Fibroblast of skin of left biceps (primary cell): ENCODE measurements at regions not wholly inside any gene's neighbourhood (a gene's known extent, or its start where the extent isn't known, plus 50 kb on each side); places are given as distances from the start of the nearest gene placed in this dataset.
"Not testable (repeated sequence)": the region's sequence is repeated elsewhere in the genome, so short reads cannot be mapped to it uniquely, and the experiment has no call there.

ENCODE experiments used
- DNase-seq, 2 experiments: peaks; one replicate each; pipeline ENCODE4 v3.0.0-alpha.2; 2013; ENCODE audit warnings: low read depth in 2 of 2

DNA sequence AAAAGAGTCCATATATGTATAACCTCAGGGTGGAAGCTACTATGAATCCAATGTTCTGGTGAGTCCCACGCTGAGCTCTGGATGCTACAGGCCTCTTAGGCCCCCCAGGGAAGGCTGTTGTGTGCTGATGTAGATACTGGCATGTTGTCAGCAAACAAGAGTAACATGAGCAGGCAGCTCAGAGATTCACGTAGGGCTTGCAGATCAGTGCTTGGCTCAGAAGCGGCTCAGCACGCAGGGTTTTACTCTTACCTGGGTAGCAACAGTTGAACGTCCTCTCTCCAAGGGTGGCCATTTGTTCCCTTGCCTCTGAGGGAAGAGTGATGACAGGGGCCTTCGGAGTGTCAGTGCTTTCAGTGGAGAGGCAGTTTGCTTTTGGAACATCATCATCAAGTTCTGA, 93.4 kb downstream of the ZFP64 start:
- DNase-seq = no peak

DNA sequence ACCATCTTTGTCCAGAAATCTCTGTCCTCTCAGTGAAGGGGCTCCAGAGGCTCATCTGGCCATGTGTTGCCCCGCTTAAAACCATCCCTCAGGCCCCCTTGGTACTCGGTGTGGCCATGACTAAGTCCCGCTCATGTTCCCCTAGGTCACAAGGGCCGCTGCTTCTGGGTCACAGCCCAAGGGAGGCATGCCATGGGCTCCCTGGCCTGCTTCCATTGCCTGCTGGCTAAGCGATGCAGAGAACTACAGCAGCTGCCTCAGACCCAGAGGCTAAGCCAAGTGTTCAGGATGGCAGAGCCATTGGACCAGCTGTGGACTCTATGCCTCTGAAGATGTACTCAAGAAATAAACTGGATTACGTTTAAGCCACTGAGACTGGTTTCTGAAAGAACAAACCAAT, 95.5 kb downstream of the ZFP64 start:
- DNase-seq = no peak

DNA sequence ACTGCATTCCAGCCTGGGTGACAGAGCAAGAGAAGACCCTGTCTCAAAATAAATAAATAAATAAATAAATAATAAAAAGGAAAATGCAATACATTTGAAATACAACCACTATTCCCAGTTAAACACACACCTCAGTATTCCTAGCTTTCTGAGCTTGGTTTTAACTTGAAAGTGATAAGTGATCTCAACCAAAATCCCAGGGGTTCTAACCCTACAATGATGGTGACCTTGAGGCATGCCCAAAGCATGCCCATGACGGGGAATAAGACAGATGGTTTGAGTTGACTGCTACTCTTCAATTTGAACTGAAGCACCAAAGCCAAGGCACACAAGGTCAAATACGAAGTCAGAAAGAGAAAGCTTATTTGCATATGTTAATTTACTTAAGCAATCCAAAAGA, 96.9 kb downstream of the ZFP64 start:
- no peak for DNase-seq

DNA sequence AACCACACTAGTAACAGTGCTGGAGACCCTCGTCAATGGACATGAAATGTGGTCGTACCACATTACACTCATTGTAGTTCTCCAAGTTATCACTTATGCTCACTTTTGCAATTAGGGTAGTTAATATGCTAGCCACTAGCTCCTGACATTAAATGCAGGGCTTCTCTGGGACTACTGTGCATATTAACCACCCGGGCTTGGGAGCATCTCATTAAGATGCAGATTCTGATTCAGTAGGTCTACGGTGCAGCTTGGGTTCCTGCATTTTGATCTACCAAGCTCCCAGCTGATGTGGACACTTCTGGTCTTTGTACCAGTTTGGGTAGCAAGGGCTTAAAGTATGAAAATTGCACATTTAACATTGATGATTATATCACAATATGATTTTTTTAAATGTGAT, 98.0 kb downstream of the ZFP64 start:
- no peak for DNase-seq

DNA sequence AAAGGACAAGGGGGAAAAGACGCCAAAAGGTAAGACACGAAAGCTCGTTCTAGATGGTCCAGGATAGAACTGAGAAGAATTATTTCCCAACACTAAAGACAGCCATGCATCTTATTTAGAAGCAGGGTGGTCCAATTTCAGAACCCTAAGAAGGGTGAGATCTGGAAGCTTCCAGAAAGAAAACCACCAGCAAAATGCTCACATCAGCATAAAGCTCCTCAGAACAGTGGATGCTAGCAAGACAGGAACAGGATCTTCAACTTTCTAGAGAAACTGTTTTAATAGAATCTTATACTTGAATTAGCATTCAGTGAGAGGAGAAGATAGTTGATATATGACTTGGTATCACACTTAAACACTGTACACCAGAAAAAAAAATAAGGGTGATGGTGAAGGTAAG, 101.5 kb downstream of the ZFP64 start:
- DNase-seq = no peak

DNA sequence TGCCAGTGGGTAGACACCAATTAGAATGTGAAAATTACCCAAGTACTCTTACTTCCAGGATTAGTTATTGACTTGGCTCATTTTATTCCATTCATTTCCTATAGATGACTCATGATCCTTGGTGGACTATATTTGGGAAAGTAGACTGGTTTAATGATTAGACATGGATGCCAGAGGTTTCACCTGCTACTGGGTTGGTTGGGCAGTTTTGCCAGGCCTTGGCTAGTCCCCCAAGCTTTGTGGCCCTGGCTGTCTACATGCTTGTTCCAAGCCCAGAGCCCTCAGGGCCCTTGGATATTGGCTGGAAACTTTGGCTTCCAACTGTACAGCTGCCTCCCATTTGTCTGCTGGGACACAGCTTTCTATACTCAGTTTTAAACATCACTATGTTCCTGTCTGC, 104.1 kb downstream of the ZFP64 start:
- DNase-seq = no peak

DNA sequence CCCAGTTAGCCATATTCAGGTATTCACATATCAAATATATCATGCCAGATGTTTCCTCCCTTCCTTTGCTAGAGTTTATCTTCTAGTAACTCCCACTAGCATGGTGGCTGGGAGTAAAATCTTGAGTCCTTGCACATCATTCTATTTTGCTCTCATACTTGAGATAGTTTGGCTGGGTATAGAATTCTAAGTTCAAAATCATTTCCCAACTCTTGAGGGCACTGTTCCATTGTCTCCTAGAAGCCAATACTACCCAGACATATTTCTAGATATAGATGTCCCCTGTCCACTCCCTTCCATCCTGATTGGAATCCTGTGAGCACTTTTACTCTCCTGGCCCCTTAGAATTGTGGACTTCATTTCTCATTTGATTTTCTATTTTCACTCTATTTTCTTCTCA, 104.7 kb downstream of the ZFP64 start:
- DNase-seq = no peak

DNA sequence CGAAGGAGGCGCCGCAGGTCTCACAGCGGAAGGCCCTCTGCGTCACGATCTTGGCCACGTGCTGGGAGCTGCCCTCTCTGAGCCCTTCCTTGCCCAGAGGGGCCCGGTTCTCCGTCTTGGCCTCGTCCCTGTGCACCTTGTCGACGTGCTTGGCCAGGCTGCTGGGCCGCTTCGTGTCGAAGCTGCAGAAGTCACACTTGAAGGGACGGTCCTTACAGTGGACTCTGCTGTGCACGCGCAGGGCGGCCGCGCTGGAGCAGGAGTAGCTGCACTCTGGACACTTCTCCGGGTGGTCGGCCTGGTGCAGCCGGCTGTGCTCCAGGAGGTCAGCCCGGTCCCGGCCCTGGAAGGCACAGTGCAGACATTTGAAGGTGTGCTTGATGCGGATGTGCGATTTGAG, 106.9 kb downstream of the ZFP64 start:
- no peak for DNase-seq

DNA sequence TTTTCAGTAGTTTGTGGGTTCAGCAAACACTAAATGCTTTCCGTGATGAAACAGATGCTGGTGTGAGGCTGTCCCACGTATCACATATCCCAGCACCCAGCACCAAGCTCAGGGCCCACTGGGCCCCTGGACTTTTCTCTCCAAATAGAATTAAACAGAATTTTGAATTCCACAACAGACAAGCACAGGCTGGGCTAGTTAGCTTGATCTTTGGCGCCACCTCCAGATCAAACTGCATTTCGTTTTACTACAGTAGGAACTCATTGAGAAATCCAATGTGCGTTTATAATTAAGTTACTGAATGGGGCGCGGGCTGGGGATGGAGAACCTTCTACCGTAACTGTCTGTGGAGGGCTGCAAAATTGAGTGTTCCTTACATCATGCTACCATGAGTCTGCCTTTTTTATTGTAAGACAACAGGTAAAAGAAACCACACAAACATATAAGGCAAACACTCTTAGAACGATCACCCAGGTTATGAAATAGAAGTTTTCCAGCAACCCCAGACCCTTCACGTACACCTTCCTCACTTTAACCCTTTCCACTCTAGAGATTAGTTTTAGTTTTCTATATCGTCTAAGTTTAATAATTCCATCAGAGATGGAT, 107.8 kb downstream of the ZFP64 start:
- DNase-seq = peak; percentile 32 to 33

DNA sequence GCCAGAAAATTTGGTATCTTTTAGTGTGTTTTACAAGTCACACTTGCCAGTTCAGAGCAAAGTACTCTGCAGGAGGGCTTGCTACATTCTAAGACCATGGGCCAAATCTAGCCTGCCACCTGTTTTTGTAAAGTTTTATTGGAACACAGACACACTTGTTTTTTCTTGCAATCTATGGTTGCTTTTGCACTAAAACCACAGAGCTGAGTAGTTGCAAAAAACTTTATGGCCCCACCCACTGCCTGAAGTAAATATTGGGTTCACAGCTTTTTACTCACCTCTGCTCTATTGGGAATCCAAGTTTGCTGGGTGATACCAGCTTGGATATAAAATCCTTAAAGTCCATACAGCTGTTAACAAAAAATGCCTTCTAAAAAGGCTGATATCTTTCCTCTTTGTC, 109.0 kb downstream of the ZFP64 start:
- DNase-seq = no peak

DNA sequence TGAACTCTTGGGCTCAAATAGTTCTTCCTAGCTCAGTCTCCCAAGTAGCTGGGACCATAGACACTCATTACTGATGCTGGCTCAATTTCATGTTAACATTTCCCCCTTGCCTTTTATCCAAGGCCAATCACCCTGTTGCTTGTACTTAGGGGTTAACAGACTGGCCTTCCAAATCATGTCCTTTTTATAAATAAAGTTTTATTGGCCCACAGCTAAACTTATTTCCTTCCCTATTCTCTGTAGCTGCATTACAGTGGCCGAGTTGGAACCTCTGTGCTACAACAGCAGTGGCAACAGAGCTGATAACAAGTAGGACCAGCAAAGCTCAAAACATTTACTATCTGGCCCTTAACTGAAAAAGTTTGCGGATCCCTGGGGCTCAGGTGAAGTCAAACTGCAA, 109.8 kb downstream of the ZFP64 start:
- no peak for DNase-seq

DNA sequence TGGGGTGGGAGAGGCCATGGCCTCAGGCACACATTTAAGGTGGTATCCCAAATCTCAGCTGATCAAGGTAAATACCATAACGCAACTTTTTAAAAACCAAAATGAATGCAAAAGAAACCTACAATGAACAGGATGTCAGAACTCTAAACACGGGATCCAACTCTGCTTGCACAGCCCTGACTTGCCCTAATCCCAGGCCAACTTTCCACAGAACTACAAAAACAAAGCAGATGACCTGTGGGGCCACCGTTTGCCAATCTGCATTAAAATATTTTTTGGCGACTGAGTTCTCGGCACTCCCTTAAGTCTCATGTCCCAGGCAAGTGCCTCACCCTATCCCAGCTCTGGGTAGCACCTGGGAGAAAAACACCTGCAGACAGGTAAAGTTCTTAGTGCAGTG, 110.5 kb downstream of the ZFP64 start:
- DNase-seq = no peak

DNA sequence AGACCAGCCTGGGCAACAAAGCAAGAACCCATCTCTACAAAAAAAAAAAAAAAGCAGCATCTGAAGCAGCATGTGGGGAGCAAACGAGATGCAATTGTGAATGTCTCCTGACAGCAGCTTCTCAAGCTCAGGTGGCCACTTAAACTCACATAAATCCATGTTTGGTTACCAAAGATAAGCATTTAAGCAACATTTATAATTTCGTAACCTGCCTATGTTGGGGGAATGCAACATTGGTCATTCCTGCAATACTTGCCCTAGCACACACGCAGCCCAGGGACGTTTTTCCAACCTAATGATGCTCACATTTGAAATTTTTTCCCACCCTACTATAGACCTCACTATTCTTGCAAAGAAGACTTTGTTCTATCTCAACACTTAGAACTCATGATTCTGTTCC, 113.3 kb downstream of the ZFP64 start:
- DNase-seq = no peak

DNA sequence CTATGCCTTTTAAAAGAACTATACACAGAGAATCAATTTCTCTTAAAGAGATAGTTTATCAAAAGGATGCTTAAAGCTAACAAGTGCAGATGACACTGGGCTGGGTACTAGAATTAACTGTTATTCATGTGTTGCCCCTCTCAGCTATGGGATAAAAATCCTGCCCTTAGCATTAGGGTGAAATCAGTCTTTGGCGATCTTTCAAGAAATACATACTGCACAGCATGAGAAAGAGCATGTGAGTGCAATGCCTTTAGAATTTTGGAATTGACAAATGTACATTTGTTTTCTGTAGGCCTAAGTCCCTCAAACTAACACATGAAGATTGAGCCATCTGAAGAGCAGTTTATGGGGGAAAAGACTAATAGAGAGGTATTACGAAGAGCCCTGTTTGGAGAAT, 115.4 kb downstream of the ZFP64 start:
- peak in 1 of 2 experiments; percentile 5 for DNase-seq

DNA sequence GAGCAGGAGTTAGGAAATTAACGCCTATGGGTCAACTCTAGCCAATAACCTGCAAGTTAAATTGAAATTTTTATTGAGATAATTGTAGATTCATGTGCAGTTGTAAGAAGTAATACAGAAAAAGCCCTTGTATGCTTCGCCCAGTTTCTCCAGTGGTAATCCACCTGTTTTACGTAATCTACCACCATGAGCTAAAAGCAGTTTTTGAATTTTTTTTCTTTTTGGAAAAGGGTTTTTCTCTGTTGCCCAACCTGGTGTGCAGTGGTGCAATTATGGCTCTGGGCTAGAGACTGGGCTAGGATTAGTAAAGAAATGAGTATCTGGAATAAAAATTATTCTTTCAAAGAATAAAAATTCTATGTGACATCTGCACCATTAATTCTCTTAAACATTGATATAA, 116.2 kb downstream of the ZFP64 start:
- DNase-seq = no peak

DNA sequence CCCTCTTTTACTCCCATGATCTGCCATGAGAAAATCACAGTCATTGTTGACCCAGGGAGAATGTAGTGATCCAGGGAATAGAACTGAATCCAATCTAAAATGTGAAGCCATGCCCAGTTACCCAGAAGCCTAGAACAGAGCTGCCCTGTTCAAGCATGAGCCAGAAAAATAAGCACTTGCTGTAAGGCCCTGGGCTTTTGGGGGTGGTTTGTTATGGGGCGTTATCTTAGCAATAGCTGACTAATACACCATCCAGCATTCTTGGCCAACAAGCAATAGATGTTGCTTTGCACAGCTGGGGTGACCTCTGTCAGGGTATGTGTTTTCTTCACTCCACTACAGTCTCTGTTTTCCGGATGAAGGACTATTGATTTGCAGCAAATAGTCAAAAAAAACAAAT, 120.4 kb downstream of the ZFP64 start:
- no peak for DNase-seq

DNA sequence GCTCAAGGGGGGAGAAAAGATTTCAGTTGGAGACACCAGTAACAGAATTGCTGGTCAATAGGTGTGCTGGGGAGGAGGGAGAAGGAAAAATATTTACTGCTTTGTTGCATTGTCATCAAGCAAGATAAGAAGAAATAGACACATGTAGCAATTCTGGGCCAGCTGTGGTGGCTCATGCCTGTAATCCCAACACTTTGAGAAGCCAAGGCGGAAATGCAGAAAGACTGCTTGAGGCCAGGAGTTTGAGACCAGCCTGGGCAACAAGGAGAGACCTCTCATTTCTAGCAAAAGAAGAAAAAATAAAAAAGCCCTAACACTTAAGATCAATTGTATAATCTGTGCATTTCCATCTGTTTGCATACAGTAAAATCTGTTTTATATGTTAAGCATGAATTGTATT, 126.6 kb downstream of the ZFP64 start:
- no peak for DNase-seq

DNA sequence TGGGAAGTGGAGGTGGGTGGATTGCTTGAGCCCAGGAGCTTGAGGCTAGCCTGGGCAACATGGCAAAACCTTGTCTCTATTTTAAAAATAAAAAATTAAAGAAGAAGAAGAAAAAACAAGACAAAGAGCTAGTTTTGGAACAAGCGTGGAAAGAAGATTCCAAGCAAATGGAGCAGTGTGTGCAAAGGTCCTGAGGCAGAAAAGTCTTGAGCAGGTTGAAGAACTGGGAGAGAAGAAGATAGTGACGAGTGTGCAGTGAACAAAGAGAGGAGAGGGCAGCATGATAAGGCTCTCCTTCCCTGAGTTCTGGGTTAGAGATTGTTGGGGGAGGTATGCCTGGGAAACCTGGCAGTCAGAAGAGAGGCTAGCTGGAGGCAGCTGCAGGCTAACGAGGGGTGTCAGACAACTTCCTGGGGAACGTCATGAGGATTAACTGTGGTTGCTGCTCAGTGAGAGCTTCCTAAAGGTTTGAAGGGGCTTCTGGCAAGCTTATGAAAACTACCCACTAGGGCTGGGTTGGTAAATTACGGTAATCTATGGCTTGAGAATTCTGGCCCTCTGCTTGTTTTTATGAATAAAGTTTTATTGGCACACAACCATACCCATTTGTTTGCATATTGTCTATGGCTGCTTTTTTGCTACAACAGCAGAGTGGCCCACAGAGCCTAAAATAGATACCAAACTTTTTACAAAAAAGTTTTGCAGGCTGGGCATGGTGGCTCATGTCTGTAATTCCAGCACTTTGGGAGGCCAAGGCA, 128.9 kb downstream of the ZFP64 start:
- no peak for DNase-seq

DNA sequence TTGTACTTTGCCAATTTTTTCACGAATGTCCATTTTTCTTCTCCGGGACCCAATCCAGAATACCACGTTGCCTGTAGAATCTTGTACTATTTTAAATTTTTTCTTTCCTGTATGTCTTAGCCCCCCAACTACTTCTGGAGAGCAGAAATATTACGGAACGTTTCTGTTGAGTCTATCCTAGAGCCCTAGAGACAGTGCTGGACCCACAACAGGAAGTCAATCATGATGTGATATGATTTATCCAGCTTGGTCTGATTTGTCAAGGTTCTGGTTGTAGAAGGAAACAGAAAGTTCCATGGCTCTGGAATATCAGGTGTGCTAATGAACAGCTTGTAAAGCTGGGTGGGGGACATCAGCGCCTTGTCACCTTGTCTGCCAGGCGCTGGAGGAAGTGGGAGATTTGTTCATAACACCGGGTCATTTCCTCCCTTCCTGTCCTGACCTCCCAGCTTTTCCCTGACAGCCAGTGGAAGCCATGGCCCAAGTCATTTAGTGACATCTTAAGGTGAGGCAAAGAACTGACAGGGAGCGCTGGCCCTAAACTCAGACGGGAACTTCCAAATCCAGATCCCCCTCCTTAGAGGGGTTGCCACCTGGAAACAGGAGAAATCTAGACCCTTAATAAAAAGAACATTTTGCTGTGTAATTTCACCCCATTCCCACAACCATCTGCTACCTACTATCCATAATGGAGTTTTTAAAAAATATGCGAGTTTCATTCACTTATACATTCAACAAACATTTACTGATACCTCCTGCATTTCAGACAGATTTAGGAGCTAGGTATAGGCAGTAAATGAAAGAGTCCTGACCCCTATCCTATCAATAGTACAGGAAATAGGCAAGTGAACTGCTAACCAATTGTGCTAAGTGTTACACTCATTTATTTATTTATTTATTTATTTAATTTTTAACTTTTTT, 130.5 kb downstream of the ZFP64 start:
- peak in 1 of 2 experiments; percentile 4 for DNase-seq

DNA sequence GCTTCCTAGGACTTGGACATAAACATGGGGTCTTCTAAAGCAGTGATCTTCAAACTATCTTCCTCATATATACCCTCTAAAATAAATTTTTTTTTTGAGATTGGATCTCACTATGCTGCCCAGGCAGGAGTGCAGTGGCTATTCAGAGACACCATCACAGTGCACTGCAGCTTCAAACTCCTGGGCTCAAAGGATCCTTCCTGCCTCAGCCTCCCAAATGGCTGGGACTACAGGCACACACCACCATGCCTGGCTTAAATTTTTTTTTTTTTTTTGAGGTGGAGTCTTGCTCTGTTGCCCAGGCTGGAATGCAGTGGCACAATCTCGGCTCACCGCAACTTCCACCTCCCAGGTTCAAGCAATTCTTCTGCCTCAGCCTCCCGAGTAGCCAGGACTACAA, 134.4 kb downstream of the ZFP64 start:
- DNase-seq = not testable (repeated sequence)

DNA sequence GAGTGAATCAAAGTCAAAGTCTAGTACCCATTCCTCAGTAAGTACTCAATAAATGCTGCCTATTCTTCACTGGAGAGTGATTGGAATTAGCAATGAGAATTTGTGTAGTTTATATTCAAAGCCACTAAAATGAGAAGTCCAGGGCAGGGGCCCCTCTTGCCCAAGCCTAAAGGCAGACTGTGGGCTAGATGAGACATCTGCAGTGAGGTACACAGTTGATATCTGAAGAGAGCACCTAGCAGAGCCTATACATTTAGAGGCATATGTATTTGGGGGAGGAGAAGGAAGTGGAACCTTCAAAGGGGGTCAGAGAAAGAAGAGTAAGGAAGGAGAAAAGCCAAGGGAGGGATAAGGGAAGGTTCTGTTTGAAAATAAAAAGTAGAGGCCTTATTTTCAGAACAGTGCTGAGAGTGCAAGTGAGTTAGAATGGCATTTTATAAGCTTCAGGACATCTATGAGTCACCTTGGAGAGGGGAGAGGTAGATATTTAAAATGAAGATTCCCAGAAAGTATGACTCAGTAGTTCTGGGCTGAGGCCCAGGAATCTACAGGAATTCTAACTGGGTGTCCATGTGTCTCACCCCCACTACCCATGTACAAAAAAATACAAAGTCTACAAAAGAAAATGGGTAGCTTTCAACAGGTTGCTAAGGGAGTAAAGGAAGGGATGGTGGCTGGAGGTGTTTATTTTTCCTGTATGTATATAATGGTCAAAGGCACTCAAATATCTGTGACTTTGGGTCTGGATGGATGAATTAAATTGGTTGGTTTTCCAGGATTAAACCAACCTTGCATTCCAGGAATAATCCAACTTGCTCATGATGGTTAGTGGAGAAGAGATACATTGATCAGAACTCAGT, 135.1 kb downstream of the ZFP64 start:
- peak; percentile 88 to 90 for DNase-seq

DNA sequence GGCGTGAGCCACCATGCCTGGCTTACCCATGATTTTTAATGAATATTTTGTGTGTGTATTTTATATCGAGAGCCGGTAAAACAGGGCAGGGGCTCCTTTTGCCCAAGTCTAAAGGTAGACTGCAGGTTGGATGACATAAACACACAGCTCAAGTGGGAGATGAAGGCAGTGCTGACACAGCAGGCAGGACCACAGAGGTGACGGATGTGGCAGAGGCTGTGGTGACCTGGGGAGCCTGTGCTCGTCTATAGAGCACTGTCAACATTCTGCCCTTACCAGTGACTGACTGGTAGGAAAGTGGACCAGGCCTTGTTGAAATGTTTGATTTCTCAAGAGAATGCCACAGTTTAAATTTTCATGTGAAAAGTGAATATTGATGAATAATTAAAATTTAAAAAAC, 137.5 kb downstream of the ZFP64 start:
- no peak for DNase-seq
